Nephron progenitor cell (in vitro differentiated cells): ENCODE measurements at regions not wholly inside any gene's neighbourhood (a gene's known extent, or its start where the extent isn't known, plus 50 kb on each side); places are given as distances from the start of the nearest gene placed in this dataset.

ENCODE experiments used
- DNase-seq: peaks from one replicate; pipeline ENCODE4 v3.0.0; 2021
- H3K27ac Mint-ChIP-seq: 2 replicates; pipeline ENCODE4 v1.8.0; 2021; ENCODE audit warnings: mild to moderate bottlenecking, moderate library complexity, mixed read lengths
- H3K27me3 Mint-ChIP-seq: 2 replicates; pipeline ENCODE4 v1.8.0; 2021; ENCODE audit warnings: mild to moderate bottlenecking, low read depth, mixed read lengths; ENCODE audit not compliant: poor library complexity
- H3K36me3 Mint-ChIP-seq: 2 replicates; pipeline ENCODE4 v1.8.0; 2021; ENCODE audit warnings: low read depth, mixed read lengths
- H3K4me1 Mint-ChIP-seq: 2 replicates; pipeline ENCODE4 v1.8.0; 2021; ENCODE audit warnings: mixed read lengths
- H3K4me3 Mint-ChIP-seq: 2 replicates; pipeline ENCODE4 v1.8.0; 2021; ENCODE audit warnings: mild to moderate bottlenecking, moderate library complexity, mixed read lengths
- H3K9me3 Mint-ChIP-seq: 2 replicates; pipeline ENCODE4 v1.8.0; 2021; ENCODE audit warnings: mild to moderate bottlenecking, moderate library complexity, mixed read lengths
- CTCF ChIP-seq: fragments of 200-600 bp; sonication (generic); IDR thresholded peaks from 2 replicates; pipeline ENCODE4 v1.5.0; 2021; ENCODE audit warnings: antibody characterized with exemption

GRCh38 chr18:40048886-40049650 is 1906.0 kb upstream of the PIK3C3 start:
- no peak for TF ChIP-seq CTCF
- DNase-seq: no peak
- H3K4me1 Mint-ChIP-seq: peaks cover 29% of the 10 kb centered on the region
- peak overlapping the region; percentile 11 for H3K27ac Mint-ChIP-seq
- H3K27me3 Mint-ChIP-seq: no peaks in the 10 kb centered on the region
- peaks cover 10% of the 10 kb centered on the region for H3K36me3 Mint-ChIP-seq
- no peak overlapping the region for H3K4me3 Mint-ChIP-seq
- peaks cover 9% of the 10 kb centered on the region for H3K9me3 Mint-ChIP-seq

- H3K27me3 Mint-ChIP-seq: no peaks in the 10 kb centered on the region
- TF ChIP-seq CTCF: no peak
- H3K27ac Mint-ChIP-seq: no peak overlapping the region
- peaks cover 10% of the 10 kb centered on the region for H3K36me3 Mint-ChIP-seq
- no peak for DNase-seq
- peaks cover 37% of the 10 kb centered on the region for H3K4me1 Mint-ChIP-seq
- peaks cover 9% of the 10 kb centered on the region for H3K9me3 Mint-ChIP-seq
- H3K4me3 Mint-ChIP-seq: no peak overlapping the region
Measured at GRCh38 chr18:40048253-40048652, 1906.8 kb upstream of the PIK3C3 start.

GRCh38 chr18:40046596-40046995 is 1908.4 kb upstream of the PIK3C3 start:
- TF ChIP-seq CTCF: no peak
- Mint-ChIP-seq H3K9me3 (peaks cover 9% of the 10 kb centered on the region), H3K4me1 (peaks cover 53% of the 10 kb centered on the region), H3K27ac (no peak overlapping the region), H3K36me3 (peaks cover 10% of the 10 kb centered on the region), H3K27me3 (no peaks in the 10 kb centered on the region), H3K4me3 (no peak overlapping the region)
- no peak for DNase-seq

GRCh38 chr18:40041951-40042350 is 1913.1 kb upstream of the PIK3C3 start:
- Mint-ChIP-seq H3K27me3 (no peaks in the 10 kb centered on the region), H3K9me3 (peaks cover 8% of the 10 kb centered on the region), H3K4me1 (peaks cover 70% of the 10 kb centered on the region), H3K27ac (no peak overlapping the region), H3K4me3 (no peak overlapping the region), H3K36me3 (peaks cover 9% of the 10 kb centered on the region)
- no peak for DNase-seq
- TF ChIP-seq CTCF: no peak

GRCh38 chr18:40040574-40040973 is 1914.5 kb upstream of the PIK3C3 start:
- Mint-ChIP-seq H3K4me3 (no peak overlapping the region), H3K36me3 (no peaks in the 10 kb centered on the region)

More at GRCh38 chr18:40040574-40040973, 1914.5 kb upstream of the PIK3C3 start:
- no peaks in the 10 kb centered on the region for H3K9me3 Mint-ChIP-seq
- no peak for TF ChIP-seq CTCF
- H3K27me3 Mint-ChIP-seq: no peaks in the 10 kb centered on the region
- no peak overlapping the region for H3K27ac Mint-ChIP-seq
- DNase-seq: no peak
- H3K4me1 Mint-ChIP-seq: peaks cover 63% of the 10 kb centered on the region
